OCI-LY1 (cell line): ENCODE measurements at regions not wholly inside any gene's neighbourhood (a gene's known extent, or its start where the extent isn't known, plus 50 kb on each side); places are given as distances from the start of the nearest gene placed in this dataset.

ENCODE experiments used
- H2AFZ ChIP-seq: fragments of 200-600 bp; sonication (generic), shearing (Covaris generic); 2 replicates; pipeline ENCODE4 v1.6.0; 2014; ENCODE audit warnings: antibody characterized with exemption, mild to moderate bottlenecking, low read length
- H3F3A ChIP-seq: fragments of 200-600 bp; sonication (generic), shearing (Covaris generic); 2 replicates; pipeline ENCODE4 v1.6.0; 2014; ENCODE audit warnings: mild to moderate bottlenecking, antibody characterized with exemption, low read length, moderate library complexity; ENCODE audit not compliant: insufficient read depth
- H3K27ac ChIP-seq: fragments of 200-600 bp; sonication (generic); 2 replicates; pipeline ENCODE4 v1.5.1; 2014; ENCODE audit warnings: low read length, mixed run types, mild to moderate bottlenecking, low read depth; ENCODE audit not compliant: poor library complexity, severe bottlenecking
- H3K27me3 ChIP-seq: fragments of 200-600 bp; sonication (generic); 2 replicates; pipeline ENCODE4 v1.6.0; 2014; ENCODE audit warnings: antibody characterized with exemption, mild to moderate bottlenecking, low read length, moderate library complexity; ENCODE audit not compliant: insufficient read depth
- H3K36me3 ChIP-seq: fragments of 200-600 bp; sonication (generic); 2 replicates; pipeline ENCODE4 v1.6.1; 2014; ENCODE audit warnings: mild to moderate bottlenecking, antibody characterized with exemption, low read length, moderate library complexity, mixed read lengths; ENCODE audit not compliant: insufficient read depth
- H3K4me1 ChIP-seq: fragments of 200-600 bp; sonication (generic); 2 replicates; pipeline ENCODE4 v1.5.1; 2014; ENCODE audit warnings: mild to moderate bottlenecking, low read length, moderate library complexity; ENCODE audit not compliant: insufficient read depth, severe bottlenecking
- H3K4me2 ChIP-seq: fragments of 200-600 bp; sonication (generic), shearing (Covaris generic); 2 replicates; pipeline ENCODE4 v1.6.1; 2014; ENCODE audit warnings: low read length
- H3K4me3 ChIP-seq: fragments of 200-600 bp; sonication (generic); 2 replicates; pipeline ENCODE4 v1.5.1; 2014; ENCODE audit warnings: low read length, low read depth, mild to moderate bottlenecking, mixed read lengths; ENCODE audit not compliant: poor library complexity, severe bottlenecking
- H3K79me2 ChIP-seq: fragments of 200-600 bp; shearing (Covaris generic); 2 replicates; pipeline ENCODE4 v1.6.1; 2016; ENCODE audit warnings: mixed run types, low read length, mixed read lengths; ENCODE audit not compliant: insufficient read depth
- H3K9ac ChIP-seq: fragments of 200-600 bp; sonication (generic), shearing (Covaris generic); 2 replicates; pipeline ENCODE4 v1.6.1; 2014; ENCODE audit warnings: mild to moderate bottlenecking, low read length, mixed read lengths
- H3K9me2 ChIP-seq: fragments of 200-600 bp; sonication (generic), shearing (Covaris generic); 2 replicates; pipeline ENCODE4 v1.6.1; 2014; ENCODE audit warnings: low read depth, mild to moderate bottlenecking, low read length, mixed read lengths
- H3K9me3 ChIP-seq: fragments of 200-600 bp; shearing (Covaris generic); 2 replicates; pipeline ENCODE4 v1.6.1; 2014; ENCODE audit warnings: low read length, mixed read lengths
- H4K20me1 ChIP-seq: fragments of 200-600 bp; sonication (generic), shearing (Covaris generic); 2 replicates; pipeline ENCODE4 v1.6.0; 2016; ENCODE audit warnings: mild to moderate bottlenecking, low read length; ENCODE audit not compliant: insufficient read depth
- EZH2 ChIP-seq: fragments of 200-600 bp; sonication (generic), shearing (Covaris generic); IDR thresholded peaks from 2 replicates; pipeline ENCODE4 v1.8.0; 2017; ENCODE audit warnings: borderline replicate concordance, mixed run types, mild to moderate bottlenecking, antibody characterized with exemption, low read length, moderate library complexity, mixed read lengths
- TF ChIP-seq, protein P1 (sequence below): fragments of 200-600 bp; sonication (generic), shearing (Covaris generic); IDR thresholded peaks from 2 replicates; pipeline ENCODE4 v1.5.1; 2017; ENCODE audit warnings: mild to moderate bottlenecking, antibody characterized with exemption, low read length, moderate library complexity, mixed read lengths

DNA sequence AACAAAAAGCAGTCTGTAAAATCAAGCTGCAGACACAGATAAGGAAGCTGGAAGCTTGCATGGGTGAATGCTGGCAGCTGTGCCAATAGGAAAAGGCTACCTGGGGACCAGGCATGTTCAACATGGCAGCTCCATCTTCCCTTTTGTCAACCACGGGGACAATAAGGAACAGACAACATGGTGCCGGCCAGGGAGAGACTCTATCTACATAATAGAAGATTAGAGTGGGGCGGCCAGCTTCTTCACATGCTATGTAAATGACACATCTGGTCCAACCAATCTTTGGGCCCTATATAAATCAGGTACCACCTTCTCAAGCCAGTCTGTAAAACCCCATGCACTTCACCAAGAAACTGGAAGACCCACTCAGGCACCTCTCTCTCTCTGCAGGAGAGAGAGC is 157.6 kb downstream of the SUDS3 start:
- H3K79me2 ChIP-seq, result no peaks in the 10 kb centered on the region
- H3K4me3 ChIP-seq, result no peak overlapping the region
- H3K9ac ChIP-seq, result no peak overlapping the region
- no peak overlapping the region for H3K4me2 ChIP-seq
- no peaks in the 10 kb centered on the region for H3K9me3 ChIP-seq
- H3K36me3 ChIP-seq, result no peaks in the 10 kb centered on the region
- H4K20me1 ChIP-seq, result no peaks in the 10 kb centered on the region
- no peak overlapping the region for H3K27ac ChIP-seq
- no peaks in the 10 kb centered on the region for H3K27me3 ChIP-seq
- no peak overlapping the region for H2AFZ ChIP-seq
- no peaks in the 10 kb centered on the region for H3K4me1 ChIP-seq
- H3K9me2 ChIP-seq, result no peaks in the 10 kb centered on the region
- TF ChIP-seq, protein P1, sequence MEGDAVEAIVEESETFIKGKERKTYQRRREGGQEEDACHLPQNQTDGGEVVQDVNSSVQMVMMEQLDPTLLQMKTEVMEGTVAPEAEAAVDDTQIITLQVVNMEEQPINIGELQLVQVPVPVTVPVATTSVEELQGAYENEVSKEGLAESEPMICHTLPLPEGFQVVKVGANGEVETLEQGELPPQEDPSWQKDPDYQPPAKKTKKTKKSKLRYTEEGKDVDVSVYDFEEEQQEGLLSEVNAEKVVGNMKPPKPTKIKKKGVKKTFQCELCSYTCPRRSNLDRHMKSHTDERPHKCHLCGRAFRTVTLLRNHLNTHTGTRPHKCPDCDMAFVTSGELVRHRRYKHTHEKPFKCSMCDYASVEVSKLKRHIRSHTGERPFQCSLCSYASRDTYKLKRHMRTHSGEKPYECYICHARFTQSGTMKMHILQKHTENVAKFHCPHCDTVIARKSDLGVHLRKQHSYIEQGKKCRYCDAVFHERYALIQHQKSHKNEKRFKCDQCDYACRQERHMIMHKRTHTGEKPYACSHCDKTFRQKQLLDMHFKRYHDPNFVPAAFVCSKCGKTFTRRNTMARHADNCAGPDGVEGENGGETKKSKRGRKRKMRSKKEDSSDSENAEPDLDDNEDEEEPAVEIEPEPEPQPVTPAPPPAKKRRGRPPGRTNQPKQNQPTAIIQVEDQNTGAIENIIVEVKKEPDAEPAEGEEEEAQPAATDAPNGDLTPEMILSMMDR, result no peak
- TF ChIP-seq EZH2, result no peak
- H3F3A ChIP-seq, result no peaks in the 10 kb centered on the region

DNA sequence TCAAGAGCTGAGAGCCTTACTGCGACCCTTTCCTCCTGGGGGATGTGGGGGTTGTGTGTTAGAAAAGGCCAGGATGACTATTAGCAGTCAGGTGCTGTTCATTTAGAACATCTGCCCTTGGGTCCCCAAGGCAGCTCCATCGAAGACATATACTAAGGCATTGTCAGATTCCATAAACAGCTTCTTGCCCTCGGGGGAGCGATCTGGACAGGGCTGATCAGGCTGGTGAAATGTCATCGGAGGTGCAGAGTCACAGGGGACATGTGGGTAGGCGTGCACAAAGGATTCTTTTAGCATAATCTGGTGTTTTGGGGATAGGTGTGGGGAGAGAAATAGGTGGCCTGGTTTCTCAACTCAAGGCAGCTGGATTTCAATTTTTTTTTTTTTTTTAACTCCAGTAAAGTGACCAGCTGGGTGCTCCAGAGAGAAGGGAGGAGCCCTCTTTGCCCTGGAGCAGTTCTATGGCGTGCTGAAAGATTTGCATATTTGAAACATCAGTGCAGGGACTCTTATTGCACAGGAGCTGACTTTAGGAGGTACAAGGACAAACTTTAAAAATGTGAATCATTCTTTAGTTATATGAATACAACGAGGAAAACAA is 160.1 kb downstream of the SUDS3 start:
- H2AFZ ChIP-seq, result no peak overlapping the region
- no peak overlapping the region for H3K9ac ChIP-seq
- H3K27me3 ChIP-seq, result no peaks in the 10 kb centered on the region
- H3K36me3 ChIP-seq, result no peaks in the 10 kb centered on the region
- H4K20me1 ChIP-seq, result no peaks in the 10 kb centered on the region
- no peak overlapping the region for H3K27ac ChIP-seq
- TF ChIP-seq, protein P1, result no peak
- no peak for TF ChIP-seq EZH2
- no peak overlapping the region for H3K4me3 ChIP-seq
- no peaks in the 10 kb centered on the region for H3K9me3 ChIP-seq
- H3F3A ChIP-seq, result no peaks in the 10 kb centered on the region
- H3K4me1 ChIP-seq, result no peaks in the 10 kb centered on the region
- H3K79me2 ChIP-seq, result no peaks in the 10 kb centered on the region
- H3K9me2 ChIP-seq, result no peaks in the 10 kb centered on the region
- no peak overlapping the region for H3K4me2 ChIP-seq

DNA sequence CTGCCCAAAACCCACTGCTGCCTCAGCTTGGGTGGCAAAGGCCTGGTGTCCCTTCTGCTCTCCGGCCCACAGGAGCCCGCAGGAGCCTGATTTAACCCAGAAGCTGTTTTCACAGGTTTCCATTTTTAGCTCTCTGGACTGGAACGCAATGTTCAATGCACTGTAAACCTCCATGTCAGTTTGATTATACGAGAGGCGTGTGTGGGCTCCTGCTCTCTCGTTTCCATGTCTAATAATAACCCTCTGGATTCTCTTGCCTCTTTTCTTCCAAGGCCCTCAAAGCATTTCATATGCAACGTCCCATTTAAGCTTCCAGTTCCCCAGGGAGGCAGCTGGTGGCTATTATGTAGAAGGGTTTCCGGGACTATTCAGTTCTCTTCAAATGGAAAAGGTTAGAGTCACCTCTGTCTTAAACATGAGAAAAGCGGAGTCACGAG is 161.1 kb downstream of the SUDS3 start:
- Histone ChIP-seq H3K36me3 (no peaks in the 10 kb centered on the region), H3K9me2 (no peaks in the 10 kb centered on the region), H3K4me2 (no peak overlapping the region), H3K4me1 (no peaks in the 10 kb centered on the region), H3F3A (no peaks in the 10 kb centered on the region), H3K27ac (no peak overlapping the region), H3K9ac (no peak overlapping the region), H3K4me3 (no peak overlapping the region), H4K20me1 (no peaks in the 10 kb centered on the region), H3K27me3 (no peaks in the 10 kb centered on the region), H3K79me2 (no peaks in the 10 kb centered on the region), H2AFZ (no peak overlapping the region), H3K9me3 (no peaks in the 10 kb centered on the region)
- no peak for TF ChIP-seq EZH2
- TF ChIP-seq, protein P1, result no peak
